Keratinocyte (primary cell): ENCODE measurements at regions not wholly inside any gene's neighbourhood (a gene's known extent, or its start where the extent isn't known, plus 50 kb on each side); places are given as distances from the start of the nearest gene placed in this dataset.
"Not testable (repeated sequence)": the region's sequence is repeated elsewhere in the genome, so short reads cannot be mapped to it uniquely, and the experiment has no call there.

Experiments used
- EZH2 ChIP-seq: IDR thresholded peaks from one replicate; pipeline ENCODE4 v1.6.1; 2012; ENCODE audit warnings: inconsistent platforms, mild to moderate bottlenecking, low read length, moderate library complexity
- TF ChIP-seq, protein P1 (sequence below), 3 experiments: IDR thresholded peaks in 1 of 3; conservative IDR thresholded peaks in 1 of 3; optimal IDR thresholded peaks in 1 of 3; 2 replicates in 2 of 3; 3 replicates in 1 of 3; pipeline versions ENCODE3 to v1.5.1; 2011; ENCODE audit warnings: low read length in 3 of 3, mild to moderate bottlenecking in 3 of 3, moderate library complexity in 2 of 3, control low read depth in 1 of 3, inconsistent platforms in 1 of 3; ENCODE audit not compliant: insufficient read depth in 2 of 3; ENCODE audit errors: extremely low read depth in 1 of 3

- not testable (repeated sequence) for TF ChIP-seq EZH2
- TF ChIP-seq, protein P1, sequence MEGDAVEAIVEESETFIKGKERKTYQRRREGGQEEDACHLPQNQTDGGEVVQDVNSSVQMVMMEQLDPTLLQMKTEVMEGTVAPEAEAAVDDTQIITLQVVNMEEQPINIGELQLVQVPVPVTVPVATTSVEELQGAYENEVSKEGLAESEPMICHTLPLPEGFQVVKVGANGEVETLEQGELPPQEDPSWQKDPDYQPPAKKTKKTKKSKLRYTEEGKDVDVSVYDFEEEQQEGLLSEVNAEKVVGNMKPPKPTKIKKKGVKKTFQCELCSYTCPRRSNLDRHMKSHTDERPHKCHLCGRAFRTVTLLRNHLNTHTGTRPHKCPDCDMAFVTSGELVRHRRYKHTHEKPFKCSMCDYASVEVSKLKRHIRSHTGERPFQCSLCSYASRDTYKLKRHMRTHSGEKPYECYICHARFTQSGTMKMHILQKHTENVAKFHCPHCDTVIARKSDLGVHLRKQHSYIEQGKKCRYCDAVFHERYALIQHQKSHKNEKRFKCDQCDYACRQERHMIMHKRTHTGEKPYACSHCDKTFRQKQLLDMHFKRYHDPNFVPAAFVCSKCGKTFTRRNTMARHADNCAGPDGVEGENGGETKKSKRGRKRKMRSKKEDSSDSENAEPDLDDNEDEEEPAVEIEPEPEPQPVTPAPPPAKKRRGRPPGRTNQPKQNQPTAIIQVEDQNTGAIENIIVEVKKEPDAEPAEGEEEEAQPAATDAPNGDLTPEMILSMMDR (optimal IDR thresholded peaks at IDR 0.05 in 1 of 3, IDR thresholded peaks at IDR 0.05 in 1 of 3, conservative IDR thresholded peaks at IDR 0.05 in 1 of 3; ENCODE audit: extremely low read depth in 1 of 3, insufficient read depth in 2 of 3, low read length in 3 of 3) = not testable (repeated sequence)
These were observed 211.3 kb downstream of the SPATA31A1 start for GRCh38 chr9:39566782-39567181.
